NT2/D1 (cell line): ENCODE measurements at regions not wholly inside any gene's neighbourhood (a gene's known extent, or its start where the extent isn't known, plus 50 kb on each side); places are given as distances from the start of the nearest gene placed in this dataset.

Experiments
- DNase-seq: peaks from one replicate; pipeline ENCODE4 v3.0.0-alpha.2; 2011; ENCODE audit warnings: low read depth, low spot score
- H3K27me3 ChIP-seq: 2 replicates; pipeline ENCODE4 v1.6.0; 2011; ENCODE audit warnings: mild to moderate bottlenecking; ENCODE audit not compliant: insufficient read length, insufficient read depth
- H3K36me3 ChIP-seq: 2 replicates; pipeline ENCODE4 v1.6.1; 2011; ENCODE audit warnings: mild to moderate bottlenecking, low read length, mixed read lengths; ENCODE audit not compliant: insufficient read depth, insufficient read length
- H3K4me1 ChIP-seq: 2 replicates; pipeline ENCODE4 v1.5.1; 2011; ENCODE audit not compliant: insufficient read depth, insufficient read length
- H3K4me3 ChIP-seq: 2 replicates; pipeline ENCODE4 v1.5.1; 2011; ENCODE audit warnings: low read depth; ENCODE audit not compliant: insufficient read length
- H3K9ac ChIP-seq: 2 replicates; pipeline ENCODE4 v1.6.0; 2011; ENCODE audit warnings: low read depth; ENCODE audit not compliant: insufficient read length
- H3K9me3 ChIP-seq: 2 replicates; pipeline ENCODE4 v1.5.1; 2011; ENCODE audit warnings: mild to moderate bottlenecking, low read length; ENCODE audit not compliant: insufficient read depth
- SUZ12 ChIP-seq: IDR thresholded peaks from 2 replicates; pipeline ENCODE4 v1.6.1; 2011; ENCODE audit not compliant: insufficient read length, insufficient read depth; ENCODE audit errors: extremely low read depth
- YY1 ChIP-seq: IDR thresholded peaks from 2 replicates; pipeline ENCODE4 v1.6.1; 2011; ENCODE audit not compliant: insufficient read length, insufficient read depth
- ZNF274 ChIP-seq: IDR thresholded peaks from 2 replicates; pipeline ENCODE4 v1.6.1; 2011; ENCODE audit warnings: mild to moderate bottlenecking, low read depth, low read length

GRCh38 chr1:96536581-96536980 is 185.0 kb upstream of the PTBP2 start:
- Histone ChIP-seq H3K4me1 (no peaks in the 10 kb centered on the region), H3K9ac (no peak overlapping the region), H3K4me3 (no peak overlapping the region), H3K36me3 (no peaks in the 10 kb centered on the region), H3K9me3 (no peaks in the 10 kb centered on the region), H3K27me3 (no peaks in the 10 kb centered on the region)
- DNase-seq = no peak
- TF ChIP-seq ZNF274 (no peak), SUZ12 (no peak), YY1 (no peak)

GRCh38 chr1:96538111-96538641 is 183.4 kb upstream of the PTBP2 start:
- Histone ChIP-seq H3K36me3 (no peaks in the 10 kb centered on the region), H3K9me3 (no peaks in the 10 kb centered on the region), H3K4me3 (no peak overlapping the region), H3K4me1 (no peaks in the 10 kb centered on the region), H3K27me3 (no peaks in the 10 kb centered on the region), H3K9ac (no peak overlapping the region)
- TF ChIP-seq SUZ12 (no peak), YY1 (no peak), ZNF274 (no peak)
- no peak for DNase-seq

- Histone ChIP-seq H3K9ac (no peak overlapping the region), H3K36me3 (no peaks in the 10 kb centered on the region), H3K4me1 (no peaks in the 10 kb centered on the region), H3K27me3 (no peaks in the 10 kb centered on the region), H3K4me3 (no peak overlapping the region), H3K9me3 (no peaks in the 10 kb centered on the region)
- no peak for TF ChIP-seq SUZ12
- TF ChIP-seq ZNF274 = no peak
- no peak for TF ChIP-seq YY1
- DNase-seq = no peak
These were observed 182.7 kb upstream of the PTBP2 start for GRCh38 chr1:96538883-96539282.

GRCh38 chr1:96541491-96541890 is 180.1 kb upstream of the PTBP2 start:
- Histone ChIP-seq H3K4me1 (no peaks in the 10 kb centered on the region), H3K27me3 (no peaks in the 10 kb centered on the region), H3K9me3 (no peaks in the 10 kb centered on the region), H3K36me3 (no peaks in the 10 kb centered on the region), H3K9ac (no peak overlapping the region), H3K4me3 (no peak overlapping the region)
- DNase-seq = no peak
- no peak for TF ChIP-seq ZNF274
- no peak for TF ChIP-seq SUZ12
- TF ChIP-seq YY1 = no peak

- H3K27me3 ChIP-seq = no peaks in the 10 kb centered on the region
- TF ChIP-seq ZNF274 (no peak), YY1 (no peak), SUZ12 (no peak)
- no peaks in the 10 kb centered on the region for H3K36me3 ChIP-seq
- H3K4me1 ChIP-seq = no peaks in the 10 kb centered on the region
- no peak for DNase-seq
- no peak overlapping the region for H3K9ac ChIP-seq
- H3K9me3 ChIP-seq = no peaks in the 10 kb centered on the region
- H3K4me3 ChIP-seq = no peak overlapping the region
These were observed 177.3 kb upstream of the PTBP2 start for GRCh38 chr1:96544051-96544830.

- no peaks in the 10 kb centered on the region for H3K4me1 ChIP-seq
- H3K9ac ChIP-seq = no peak overlapping the region
- H3K36me3 ChIP-seq = no peaks in the 10 kb centered on the region
- DNase-seq = no peak
- TF ChIP-seq YY1 (no peak), SUZ12 (no peak), ZNF274 (no peak)
- no peak overlapping the region for H3K4me3 ChIP-seq
- H3K9me3 ChIP-seq = no peaks in the 10 kb centered on the region
- H3K27me3 ChIP-seq = no peaks in the 10 kb centered on the region
These were observed 176.8 kb upstream of the PTBP2 start for GRCh38 chr1:96544831-96545221.

GRCh38 chr1:96545935-96546656 is 175.5 kb upstream of the PTBP2 start:
- TF ChIP-seq YY1 (no peak), ZNF274 (no peak), SUZ12 (no peak)
- H3K9ac ChIP-seq = no peak overlapping the region
- no peaks in the 10 kb centered on the region for H3K4me1 ChIP-seq

More at GRCh38 chr1:96545935-96546656, 175.5 kb upstream of the PTBP2 start:
- H3K4me3 ChIP-seq = no peak overlapping the region
- DNase-seq = no peak
- H3K9me3 ChIP-seq = no peaks in the 10 kb centered on the region
- H3K27me3 ChIP-seq = no peaks in the 10 kb centered on the region
- H3K36me3 ChIP-seq = no peaks in the 10 kb centered on the region
